GM23338 (cell line): ENCODE measurements at regions not wholly inside any gene's neighbourhood (a gene's known extent, or its start where the extent isn't known, plus 50 kb on each side); places are given as distances from the start of the nearest gene placed in this dataset.

Source experiments
- ATAC-seq: fragments of 200-7000 bp; cut with Tn5 transposase; 3 replicates; pipeline ENCODE4 v1.9.1; 2020
- DNase-seq: peaks from one replicate; pipeline ENCODE4 v3.0.0-alpha.2; 2015; ENCODE audit warnings: low spot score
- H2AFZ ChIP-seq: fragments of 200-600 bp; sonication (generic); 2 replicates; pipeline ENCODE4 v1.8.0; 2016; ENCODE audit warnings: antibody characterized with exemption, mild to moderate bottlenecking, moderate library complexity
- H3F3A ChIP-seq: fragments of 200-600 bp; sonication (generic); replicated peaks from 2 replicates; pipeline ENCODE4 v1.8.0; 2017; ENCODE audit warnings: antibody characterized with exemption, mixed run types, low read depth
- H3K27ac ChIP-seq: fragments of 200-600 bp; sonication (generic); 2 replicates; pipeline ENCODE4 v1.6.1; 2016; ENCODE audit warnings: low read depth
- H3K27me3 ChIP-seq: fragments of 200-600 bp; sonication (generic); 2 replicates; pipeline ENCODE4 v1.8.0; 2016; ENCODE audit warnings: mild to moderate bottlenecking, mixed run types, moderate library complexity; ENCODE audit not compliant: insufficient read depth
- H3K36me3 ChIP-seq: fragments of 200-600 bp; sonication (generic); 2 replicates; pipeline ENCODE4 v1.8.0; 2016; ENCODE audit warnings: mild to moderate bottlenecking; ENCODE audit not compliant: insufficient read depth
- H3K4me1 ChIP-seq: fragments of 200-600 bp; sonication (generic); 2 replicates; pipeline ENCODE4 v1.8.0; 2016; ENCODE audit warnings: mild to moderate bottlenecking, moderate library complexity; ENCODE audit not compliant: insufficient read depth
- H3K4me2 ChIP-seq: fragments of 200-600 bp; sonication (generic); 2 replicates; pipeline ENCODE4 v1.7.1; 2017; ENCODE audit warnings: mixed run types
- H3K4me3 ChIP-seq: fragments of 200-600 bp; sonication (generic); 2 replicates; pipeline ENCODE4 v1.6.1; 2016; ENCODE audit warnings: mixed run types
- H3K79me2 ChIP-seq: fragments of 200-600 bp; sonication (generic); replicated peaks from 2 replicates; pipeline ENCODE4 v1.8.0; 2017; ENCODE audit warnings: mild to moderate bottlenecking; ENCODE audit not compliant: insufficient read depth
- H3K9me2 ChIP-seq: fragments of 200-600 bp; sonication (generic); 2 replicates; pipeline ENCODE4 v1.8.0; 2017; ENCODE audit not compliant: insufficient read depth
- H4K20me1 ChIP-seq: fragments of 200-600 bp; sonication (generic); replicated peaks from 2 replicates; pipeline ENCODE4 v1.8.0; 2017; ENCODE audit warnings: mild to moderate bottlenecking; ENCODE audit not compliant: insufficient read depth
- H3K27ac Mint-ChIP-seq: 2 replicates; pipeline ENCODE4 v1.8.0; 2020; ENCODE audit warnings: inconsistent platforms, mild to moderate bottlenecking, moderate library complexity, mixed read lengths
- H3K27me3 Mint-ChIP-seq: 3 replicates; pipeline ENCODE4 v1.8.0; 2022; ENCODE audit warnings: low read depth, mild to moderate bottlenecking, moderate library complexity, mixed read lengths, inconsistent platforms; ENCODE audit not compliant: insufficient read depth, poor library complexity
- H3K36me3 Mint-ChIP-seq: 3 replicates; pipeline ENCODE4 v1.8.0; 2021; ENCODE audit warnings: low read depth, mild to moderate bottlenecking, inconsistent platforms, moderate library complexity, mixed read lengths
- H3K4me1 Mint-ChIP-seq: 3 replicates; pipeline ENCODE4 v1.8.0; 2020; ENCODE audit warnings: mild to moderate bottlenecking, inconsistent platforms, mixed read lengths
- H3K4me3 Mint-ChIP-seq: 3 replicates; pipeline ENCODE4 v1.8.0; 2021; ENCODE audit warnings: moderate library complexity, mild to moderate bottlenecking, inconsistent platforms, mixed read lengths
- H3K9me3 Mint-ChIP-seq: 3 replicates; pipeline ENCODE4 v1.8.0; 2020; ENCODE audit warnings: moderate library complexity, mild to moderate bottlenecking, inconsistent platforms, mixed read lengths
- CREB1 ChIP-seq: fragments of 250-450 bp; sonication (Bioruptor Pico); IDR thresholded peaks from 2 replicates; pipeline ENCODE4 v1.5.0; 2020; ENCODE audit warnings: low read depth, mild to moderate bottlenecking, moderate library complexity
- CTCF ChIP-seq, 2 experiments: fragments of 200-600 bp in 1 of 2; sonication (generic) in 1 of 2; conservative IDR thresholded peaks; 2 replicates each; pipeline versions ENCODE4 v1.5.1 to v1.6.1; 2016 to 2017; ENCODE audit warnings: antibody characterized with exemption in 2 of 2, low read depth in 2 of 2, mild to moderate bottlenecking in 2 of 2, moderate library complexity in 1 of 2
- EZH2 ChIP-seq: fragments of 200-600 bp; sonication (generic); IDR thresholded peaks from one replicate; pipeline ENCODE4 v1.8.0; 2017; ENCODE audit warnings: antibody characterized with exemption, mild to moderate bottlenecking, low read depth; ENCODE audit not compliant: unreplicated experiment
- EZH2phosphoT487 ChIP-seq: fragments of 200-600 bp; sonication (generic); IDR thresholded peaks from one replicate; pipeline ENCODE4 v1.8.1; 2018; ENCODE audit warnings: antibody characterized with exemption; ENCODE audit not compliant: unreplicated experiment
- JUNB ChIP-seq: IDR thresholded peaks from one replicate; pipeline ENCODE4 v1.6.1; 2016; ENCODE audit warnings: antibody characterized with exemption; ENCODE audit not compliant: unreplicated experiment
- NANOG ChIP-seq: IDR thresholded peaks from 2 replicates; pipeline ENCODE4 v1.6.1; 2016; ENCODE audit warnings: antibody characterized with exemption, borderline replicate concordance
- STAT1 ChIP-seq: IDR thresholded peaks from one replicate; pipeline ENCODE4 v1.6.1; 2016; ENCODE audit warnings: antibody characterized with exemption; ENCODE audit not compliant: unreplicated experiment
- ZNF114 ChIP-seq: fragments of 250-450 bp; sonication (Bioruptor Pico); IDR thresholded peaks from 2 replicates; pipeline ENCODE4 v1.5.0; 2020; ENCODE audit warnings: mild to moderate bottlenecking, moderate library complexity
- ZNF331 ChIP-seq: fragments of 250-450 bp; sonication (Bioruptor Pico); IDR thresholded peaks from 2 replicates; pipeline ENCODE4 v1.5.0; 2020; ENCODE audit warnings: low read depth, mild to moderate bottlenecking, moderate library complexity
- ZNF462 ChIP-seq: fragments of 250-450 bp; sonication (Bioruptor Pico); IDR thresholded peaks from 2 replicates; pipeline ENCODE4 v1.5.0; 2020; ENCODE audit warnings: mild to moderate bottlenecking, moderate library complexity

- TF ChIP-seq CTCF (conservative IDR thresholded peaks at IDR 0.05; ENCODE audit: low read depth in 2 of 2): no peak
- no peak for TF ChIP-seq ZNF114 (CRISPR knock-in tag)
- no peak for TF ChIP-seq EZH2phosphoT487
- no peak for TF ChIP-seq EZH2
- no peak for TF ChIP-seq JUNB
Measured at GRCh38 chr17:74028354-74029116, 174.9 kb upstream of the RPL38 start (continued).

- Mint-ChIP-seq H3K9me3 (no peaks in the 10 kb centered on the region), H3K27me3 (peaks cover 21% of the 10 kb centered on the region), H3K27ac (no peak overlapping the region), H3K4me3 (no peak overlapping the region), H3K36me3 (no peaks in the 10 kb centered on the region), H3K4me1 (peaks cover 44% of the 10 kb centered on the region)
- ATAC-seq: no peak
- Histone ChIP-seq H3K36me3 (no peaks in the 10 kb centered on the region), H3K9me2 (no peaks in the 10 kb centered on the region), H3K27ac (no peak overlapping the region), H3K27me3 (no peaks in the 10 kb centered on the region), H3K4me3 (no peak overlapping the region), H3F3A (no peaks in the 10 kb centered on the region), H3K79me2 (no peaks in the 10 kb centered on the region), H4K20me1 (no peaks in the 10 kb centered on the region), H3K4me1 (no peaks in the 10 kb centered on the region), H3K4me2 (no peak overlapping the region), H2AFZ (no peak overlapping the region)
- no peak for TF ChIP-seq STAT1
- DNase-seq: no peak
Measured at GRCh38 chr17:74031316-74032090, 172.0 kb upstream of the RPL38 start.

- Histone ChIP-seq H4K20me1 (no peaks in the 10 kb centered on the region), H3K79me2 (no peaks in the 10 kb centered on the region), H3K4me1 (no peaks in the 10 kb centered on the region), H3K4me2 (peak overlapping the region; percentile 43), H3K27me3 (no peaks in the 10 kb centered on the region), H3K9me2 (no peaks in the 10 kb centered on the region), H3K4me3 (no peak overlapping the region), H3K36me3 (no peaks in the 10 kb centered on the region), H3F3A (no peaks in the 10 kb centered on the region), H3K27ac (no peak overlapping the region), H2AFZ (peak overlapping the region; percentile 52; the same call in 1 of the 2 replicates)
- peaks cover 37% of the 10 kb centered on the region for H3K4me1 Mint-ChIP-seq
- ATAC-seq (peak; percentile 29), DNase-seq (no peak)
- H3K36me3 Mint-ChIP-seq: no peaks in the 10 kb centered on the region
- 0 out of 2 replicates have a peak overlapping the region, but pooled peaks have one; percentile 7 for H3K27ac Mint-ChIP-seq
- no peaks in the 10 kb centered on the region for H3K9me3 Mint-ChIP-seq
- TF ChIP-seq NANOG (no peak), ZNF462 (CRISPR knock-in tag) (no peak), CREB1 (CRISPR knock-in tag) (no peak), EZH2phosphoT487 (no peak), ZNF331 (CRISPR knock-in tag) (no peak)
- H3K4me3 Mint-ChIP-seq: no peak overlapping the region
- peaks cover 21% of the 10 kb centered on the region for H3K27me3 Mint-ChIP-seq
Measured at GRCh38 chr17:74032222-74032621, 171.3 kb upstream of the RPL38 start.
